Stimulated activated CD4-positive, alpha-beta T cell treated with anti-CD3 and anti-CD28 coated beads, Interleukin-4, amount 100 ng/mL, for 4 hours (primary cell): ENCODE measurements at regions not wholly inside any gene's neighbourhood (a gene's known extent, or its start where the extent isn't known, plus 50 kb on each side); places are given as distances from the start of the nearest gene placed in this dataset.
"Not testable (repeated sequence)": the region's sequence is repeated elsewhere in the genome, so short reads cannot be mapped to it uniquely, and the experiment has no call there.

Experiments used
- DNase-seq, 2 experiments: peaks; one replicate each; pipeline ENCODE4 v3.0.0-alpha.2; 2020

DNA sequence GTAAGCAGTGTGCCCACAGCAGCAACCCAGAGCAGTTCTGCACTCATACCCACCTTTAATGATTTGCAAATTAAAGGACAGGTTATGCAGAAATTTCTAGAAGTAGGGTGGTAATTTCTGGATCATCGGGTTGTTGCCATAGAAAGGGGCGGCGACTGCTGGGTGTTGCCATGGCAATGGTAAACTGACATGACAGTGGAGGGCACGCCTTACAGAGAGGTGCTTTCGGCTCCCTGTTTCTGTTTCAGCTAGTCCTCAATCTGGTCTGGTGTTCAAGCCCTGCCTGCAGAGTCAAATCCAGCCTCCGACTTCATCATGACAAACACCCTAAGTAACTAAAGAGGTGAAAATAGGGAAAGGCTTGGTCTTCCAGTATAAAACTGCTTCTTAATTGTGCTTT lies 667.7 kb downstream of the SOCS6 start:
- DNase-seq: no peak

DNA sequence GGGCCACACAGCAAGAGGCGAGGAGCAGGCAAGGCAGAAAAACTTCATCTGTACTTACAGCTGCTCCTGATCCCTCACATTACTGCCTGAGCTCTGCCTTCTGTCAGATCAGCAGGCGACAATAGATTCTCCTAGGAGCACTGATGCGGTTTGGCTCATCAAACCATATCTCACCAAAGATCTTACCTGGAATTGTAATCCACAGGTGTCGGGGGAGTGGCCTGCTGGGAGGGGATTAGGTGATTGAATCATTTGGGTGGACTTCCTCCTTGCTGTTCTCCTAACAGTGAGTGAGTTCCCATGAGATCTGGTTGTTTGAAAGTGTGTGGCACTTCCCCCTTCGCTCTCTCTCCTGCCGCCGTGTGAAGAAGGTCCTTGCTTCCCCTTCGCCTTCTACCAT lies 647.3 kb downstream of the SOCS6 start:
- no peak for DNase-seq

DNA sequence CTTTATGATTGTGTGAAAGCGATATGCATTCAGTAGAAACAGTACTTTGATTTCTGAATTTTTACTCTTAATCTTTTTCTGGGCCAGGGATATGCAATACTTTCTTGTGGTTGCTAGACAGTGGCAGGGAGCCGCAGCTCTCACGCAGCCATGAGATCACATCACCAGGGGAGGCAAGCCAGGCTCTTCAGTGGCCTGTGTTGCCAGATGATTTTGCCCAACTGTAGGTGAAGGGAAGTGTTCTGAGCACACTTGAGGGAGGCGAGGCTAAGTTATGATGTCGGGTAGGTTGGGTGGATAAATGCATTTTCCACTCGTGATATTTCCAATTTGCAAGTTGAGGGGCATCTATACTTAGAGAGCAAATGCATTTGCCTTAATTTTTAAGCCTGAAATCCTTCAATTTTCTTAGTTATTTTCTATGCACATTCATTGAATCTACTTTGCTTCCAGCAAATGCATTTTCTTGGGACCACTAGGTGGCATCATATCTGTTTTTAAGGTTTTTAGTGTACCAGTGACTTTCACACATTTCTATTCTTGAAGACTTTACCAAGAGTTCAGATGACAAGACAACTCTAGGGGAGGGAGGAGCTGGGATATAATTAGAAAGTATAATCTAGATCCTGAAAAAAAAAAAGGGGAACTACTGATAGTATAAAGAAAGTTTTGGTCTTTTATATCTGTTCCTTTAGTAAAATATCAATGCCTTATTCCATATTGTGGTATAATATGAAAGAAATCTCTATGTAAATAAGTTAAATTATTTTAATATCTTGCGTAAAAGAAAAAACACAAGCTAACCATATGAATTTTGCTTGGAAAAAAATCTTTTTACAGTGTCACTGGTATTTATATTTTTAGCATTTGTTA lies 643.3 kb downstream of the SOCS6 start:
- no peak for DNase-seq

DNA sequence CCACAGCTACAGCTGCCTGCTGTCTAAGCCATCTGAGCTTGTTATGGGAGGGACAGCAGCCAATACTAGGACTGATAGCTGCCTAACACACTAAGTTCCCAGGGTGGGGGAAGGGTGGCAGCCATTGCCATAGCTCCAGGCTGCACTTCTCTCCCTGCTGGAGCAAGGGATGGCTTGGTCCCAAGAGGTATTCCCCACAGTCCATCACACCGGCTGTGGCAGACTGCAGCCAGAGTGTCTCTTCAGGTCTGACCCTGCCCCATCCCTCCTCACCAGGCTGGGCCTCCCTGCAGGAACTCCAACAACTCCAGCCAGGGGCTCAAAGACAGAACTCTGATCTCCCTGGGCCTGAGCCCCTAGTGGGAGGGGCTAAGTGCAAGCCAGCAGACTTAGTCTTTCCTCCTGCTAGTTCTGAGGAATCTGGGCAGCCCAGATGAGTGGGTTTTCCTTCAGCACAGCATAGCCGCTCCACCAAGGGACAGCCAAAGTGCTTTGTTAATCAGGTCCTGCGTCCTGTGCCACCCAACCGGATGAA lies 632.1 kb downstream of the SOCS6 start:
- no peak for DNase-seq

DNA sequence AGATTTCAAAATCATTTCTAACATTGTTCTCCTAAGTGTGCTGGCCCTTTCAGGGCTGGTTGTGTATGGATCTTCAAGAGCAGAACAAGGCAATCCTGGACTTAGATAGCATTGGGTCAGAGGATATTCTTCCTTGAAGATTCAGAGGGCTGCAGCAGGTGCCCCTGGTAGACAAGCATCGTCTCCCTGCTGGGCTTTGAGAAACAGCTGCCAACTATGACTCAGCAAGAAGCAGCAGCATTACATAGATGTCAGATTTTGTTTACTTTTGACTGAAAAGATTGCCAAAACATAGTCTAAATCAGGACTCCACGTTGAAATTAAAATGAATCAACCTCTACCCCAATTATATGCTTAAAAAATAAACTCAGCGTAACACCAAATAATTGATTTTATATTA lies 618.8 kb downstream of the SOCS6 start:
- no peak for DNase-seq

DNA sequence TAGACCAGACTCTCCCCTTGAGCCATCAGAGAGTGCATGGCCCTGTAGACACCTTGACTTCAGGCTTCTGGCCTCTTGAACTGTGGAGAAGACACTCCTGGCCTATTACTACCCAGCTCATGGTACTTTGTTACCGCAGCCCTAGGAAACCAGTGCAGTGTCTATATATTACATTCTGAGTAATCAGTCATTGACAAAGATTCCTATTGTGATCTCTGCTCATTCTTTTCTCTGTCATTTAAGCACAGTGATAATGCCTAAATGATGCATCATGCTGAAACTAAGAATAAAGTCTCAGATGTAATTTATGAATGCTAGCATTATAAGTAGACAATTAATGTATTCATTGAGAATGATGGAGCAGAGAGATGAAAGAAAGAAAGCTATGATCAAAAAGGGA lies 603.5 kb downstream of the SOCS6 start:
- DNase-seq: no peak

DNA sequence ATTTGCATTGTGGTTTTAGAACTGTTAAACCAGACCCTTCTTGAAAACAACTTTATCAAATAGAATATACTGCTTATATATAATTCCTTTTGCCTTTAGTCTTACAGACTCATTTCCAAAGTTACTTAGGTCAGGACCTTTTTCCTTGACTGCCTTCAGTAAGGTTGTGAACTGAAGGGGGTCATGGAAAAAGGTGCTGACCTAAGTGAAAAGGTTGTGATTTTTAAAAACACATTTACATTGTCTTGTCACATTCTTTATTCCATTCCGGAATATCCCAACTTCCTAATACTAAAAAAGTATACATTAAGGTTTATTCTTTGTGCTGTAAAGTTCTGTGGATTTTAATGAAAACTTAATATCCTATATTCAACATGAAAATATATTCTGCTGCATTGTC lies 581.4 kb downstream of the SOCS6 start:
- no peak for DNase-seq

DNA sequence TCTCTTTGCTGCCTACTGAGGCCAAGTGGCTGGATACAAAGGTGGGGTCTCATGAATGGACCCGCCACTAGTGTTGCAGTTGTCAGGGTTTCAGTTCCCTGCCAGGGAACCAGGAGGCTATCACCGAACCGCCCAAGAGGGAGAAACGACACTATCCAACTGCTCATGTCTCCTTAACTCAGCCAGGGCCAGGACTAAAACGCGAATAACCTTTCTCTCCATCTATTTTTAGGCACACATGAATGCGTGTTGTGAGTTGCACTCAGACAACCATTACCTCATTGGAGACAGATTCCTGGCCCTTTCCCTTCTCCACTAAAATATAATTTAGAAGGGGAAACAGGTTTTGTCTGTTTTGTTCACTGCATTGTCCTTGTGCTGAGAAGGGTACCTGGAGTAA lies 559.5 kb downstream of the SOCS6 start:
- no peak for DNase-seq

DNA sequence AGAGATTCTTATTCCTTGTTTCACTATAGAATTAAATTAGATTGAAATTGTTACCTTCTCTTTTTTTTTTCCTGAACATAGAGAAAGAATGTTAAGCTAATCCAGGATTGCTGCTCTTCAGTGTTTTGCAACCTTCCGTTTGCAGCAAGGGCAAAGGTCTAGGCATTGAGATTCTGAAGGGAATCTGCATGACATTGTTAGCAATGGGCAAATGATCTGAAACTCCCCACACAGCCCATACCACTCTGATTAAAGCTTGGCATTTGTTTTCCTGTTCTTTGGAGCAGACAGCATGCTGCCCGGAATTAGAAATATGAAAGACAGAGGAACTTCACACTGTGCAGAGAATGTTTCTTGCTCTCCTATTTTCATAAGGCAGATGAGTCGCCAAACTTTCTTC lies 551.8 kb downstream of the SOCS6 start:
- DNase-seq: no peak

DNA sequence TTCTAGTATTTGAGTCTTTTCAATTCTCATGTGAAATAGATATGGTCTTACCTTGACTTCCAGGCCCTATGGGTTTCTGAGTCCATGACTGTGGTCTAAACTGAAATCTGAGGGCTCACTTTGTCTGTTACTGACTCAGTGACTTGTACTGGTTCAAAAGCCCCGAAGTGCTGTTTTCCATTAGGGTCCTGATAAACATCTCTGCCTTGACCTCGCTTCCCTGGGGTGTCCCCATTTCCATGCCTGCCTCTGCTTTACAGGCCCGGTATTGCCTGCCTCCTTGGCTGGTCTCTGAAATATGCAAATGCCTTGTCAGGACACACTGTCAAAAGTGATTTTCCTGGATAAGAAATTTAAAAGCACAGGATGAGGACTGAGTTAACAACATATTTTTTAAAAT lies 538.8 kb downstream of the SOCS6 start:
- DNase-seq: no peak

DNA sequence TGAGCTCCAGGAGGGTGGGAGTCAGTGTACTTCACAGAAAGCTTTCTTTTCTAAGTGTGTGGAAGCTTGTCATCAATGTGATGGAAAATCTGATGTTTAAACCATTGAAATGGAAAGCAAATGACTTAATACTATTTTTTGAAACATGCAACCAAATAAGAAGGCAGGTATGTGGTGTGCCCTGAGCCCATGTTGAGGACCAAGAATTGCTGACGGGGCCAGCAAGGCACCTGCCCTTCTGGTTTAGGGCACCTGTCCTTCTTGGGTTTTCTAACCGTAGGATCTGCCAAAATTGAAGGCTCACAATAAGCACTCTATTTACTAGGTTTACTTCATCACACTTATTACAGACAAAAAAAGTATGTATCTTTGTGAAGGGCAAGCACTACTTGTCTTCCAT lies 537.7 kb downstream of the SOCS6 start:
- no peak for DNase-seq

DNA sequence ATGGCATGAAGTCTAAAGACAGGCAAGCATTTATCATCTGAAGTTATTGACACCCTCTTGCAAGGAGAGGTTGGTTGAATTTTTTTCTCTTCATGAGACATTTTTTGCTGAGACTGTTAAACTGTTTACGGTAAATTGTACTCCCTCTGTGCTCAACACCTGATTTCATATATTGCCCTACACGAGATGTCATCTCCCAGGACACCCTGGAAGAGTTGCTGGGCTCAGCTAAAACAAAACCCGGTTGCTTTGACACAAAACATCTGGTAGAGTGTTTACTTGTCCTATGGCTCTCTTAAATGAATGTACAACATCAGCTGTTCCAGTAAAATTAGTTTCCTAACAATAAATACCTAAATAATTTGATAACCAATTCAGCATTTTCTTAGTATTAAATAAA lies 533.8 kb downstream of the SOCS6 start:
- no peak for DNase-seq

DNA sequence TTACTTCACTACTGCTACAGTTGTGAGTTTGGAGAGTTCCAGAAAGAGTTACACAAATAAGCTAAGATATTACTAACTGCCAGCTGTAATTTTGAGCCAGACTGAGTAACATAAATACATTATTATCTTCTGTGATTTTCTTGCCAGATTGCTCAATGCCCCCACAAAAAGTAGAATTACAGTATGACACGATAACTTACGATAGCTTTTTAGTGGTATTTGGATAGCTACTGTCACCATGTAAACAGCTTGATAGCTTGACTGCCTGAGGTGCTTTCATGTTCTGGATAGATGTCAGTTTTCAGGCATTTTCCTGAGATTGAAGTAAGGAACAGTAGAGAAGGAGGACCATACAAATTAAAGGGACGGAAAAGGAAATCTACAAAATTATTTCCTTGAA lies 533.3 kb downstream of the SOCS6 start:
- no peak for DNase-seq

DNA sequence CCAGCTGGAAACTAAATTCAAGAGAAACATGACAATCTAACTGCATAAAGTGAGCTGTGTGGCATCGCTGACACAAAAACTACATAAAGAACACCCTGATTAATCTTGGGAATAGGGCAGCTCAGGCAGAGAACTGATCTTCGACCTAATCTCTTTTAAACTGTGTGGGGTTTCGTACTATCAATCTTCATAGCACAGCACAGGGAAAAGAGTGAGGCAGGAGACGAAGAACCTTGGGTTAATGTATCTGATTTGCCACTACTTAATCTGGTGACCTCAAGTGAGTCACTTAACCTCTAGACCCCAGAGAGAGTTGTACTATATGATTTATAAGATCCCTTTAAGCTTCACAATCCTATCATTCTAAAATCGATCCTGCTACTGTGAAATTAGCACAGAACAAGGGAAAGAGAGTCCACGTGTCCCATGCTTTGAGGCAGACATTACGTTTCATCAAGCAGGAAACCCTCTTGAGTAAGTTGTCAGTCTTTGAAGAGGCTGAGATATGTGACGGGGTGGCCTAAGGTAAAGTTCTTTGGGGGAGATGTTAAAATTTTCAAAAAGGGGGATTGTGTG lies 519.7 kb downstream of the SOCS6 start:
- no peak for DNase-seq

DNA sequence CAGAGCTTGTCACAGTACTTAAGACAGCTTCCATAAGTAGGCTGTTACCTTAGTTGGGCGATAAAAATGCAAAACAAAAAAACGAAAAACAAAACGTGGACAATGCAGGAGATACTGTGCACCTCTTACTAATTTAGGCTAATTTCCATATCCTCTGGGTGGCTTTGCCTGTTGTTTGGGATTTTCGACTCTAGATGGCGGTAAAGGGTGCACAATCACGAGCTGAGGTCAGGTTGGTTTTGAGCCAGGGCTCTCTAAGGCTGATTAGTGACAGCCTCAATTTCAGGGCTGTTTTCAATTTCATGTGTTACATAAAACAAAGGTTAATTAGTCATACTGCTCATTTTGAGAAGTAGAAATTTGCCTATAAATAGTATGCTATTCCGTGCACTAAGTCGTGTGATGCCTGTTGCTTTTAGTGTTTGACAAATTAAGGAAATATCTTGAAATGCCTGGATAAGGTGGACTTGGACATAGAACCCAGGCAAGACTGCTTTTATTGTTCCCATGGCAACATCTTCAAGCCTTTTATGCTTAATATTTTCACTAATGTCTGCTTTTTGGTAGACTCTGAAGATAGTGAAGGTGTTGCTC lies 493.1 kb downstream of the SOCS6 start:
- DNase-seq: peak; percentile 43 to 46

DNA sequence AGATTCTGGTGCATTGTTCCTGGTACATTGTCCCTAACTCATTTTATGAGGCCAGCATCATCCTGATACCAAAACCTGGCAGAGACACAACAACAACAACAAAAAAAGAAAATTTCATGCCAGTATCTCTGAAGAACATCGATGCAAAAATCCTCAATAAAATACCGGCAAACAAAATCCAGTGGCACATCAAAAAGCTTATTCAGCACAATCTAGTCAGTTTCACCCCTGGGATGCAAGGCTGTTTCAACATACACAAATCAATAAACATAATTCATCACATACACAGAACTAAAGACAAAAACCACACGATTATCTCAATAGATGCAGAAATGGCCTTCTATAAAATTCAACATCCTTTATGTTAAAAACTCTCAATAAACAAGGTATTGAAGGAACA lies 477.4 kb downstream of the SOCS6 start:
- DNase-seq: not testable (repeated sequence)

DNA sequence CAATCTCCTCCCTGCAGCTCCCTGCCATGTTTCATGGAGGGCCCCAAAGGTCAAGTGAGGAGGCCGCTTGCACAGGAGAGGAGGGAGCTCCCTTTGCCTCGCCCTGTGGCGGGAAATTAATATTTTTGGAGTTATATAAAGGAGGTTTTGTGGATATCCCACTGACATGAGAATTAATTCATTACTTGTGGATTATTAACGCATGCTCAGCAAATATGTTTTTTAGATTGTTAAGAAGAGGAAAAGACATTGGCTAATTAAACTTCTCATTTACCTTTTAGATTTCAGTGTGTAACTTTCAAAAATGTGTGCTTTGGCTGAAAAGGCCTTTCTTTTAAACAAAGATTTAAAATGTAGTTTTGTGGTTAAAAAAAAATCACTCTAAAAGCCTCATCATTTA lies 474.0 kb downstream of the SOCS6 start:
- no peak for DNase-seq

DNA sequence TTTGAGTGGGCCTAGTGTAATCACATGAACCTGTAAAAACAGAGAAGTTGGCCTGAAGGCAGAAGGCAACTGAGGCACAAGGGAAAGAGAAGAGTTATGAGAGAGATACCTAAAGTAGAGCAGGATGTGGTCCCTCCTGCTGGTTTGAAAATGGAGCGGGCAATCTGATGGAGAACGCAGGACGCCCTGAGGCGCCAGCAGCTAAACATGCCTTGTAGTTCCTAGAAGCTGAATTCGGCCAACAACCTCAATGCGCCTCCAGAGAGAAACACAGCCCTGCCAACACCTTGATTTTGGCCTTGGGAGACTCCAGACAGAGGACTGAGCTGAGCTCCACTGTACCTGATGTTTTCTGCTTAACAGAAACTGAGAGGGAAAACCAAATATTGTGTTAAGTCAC lies 469.9 kb downstream of the SOCS6 start:
- DNase-seq: no peak

DNA sequence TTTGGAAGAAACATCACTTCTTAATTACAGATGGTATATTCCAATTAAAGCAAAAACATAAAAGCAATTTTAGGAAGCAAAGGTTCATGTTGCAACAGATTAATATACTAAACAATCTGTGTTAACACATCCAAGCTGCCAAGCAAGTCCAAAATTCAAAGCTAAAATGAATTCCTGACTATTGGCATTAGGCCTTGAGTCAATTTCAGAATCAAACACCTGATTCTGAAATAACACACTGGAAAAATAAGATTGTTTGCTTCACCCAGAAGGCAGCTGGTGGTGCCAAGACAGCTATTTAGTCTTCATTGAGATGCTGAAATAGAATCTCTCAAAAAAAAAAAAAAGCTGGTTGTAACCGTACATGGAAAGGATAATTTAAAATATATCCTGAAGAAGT lies 465.6 kb downstream of the SOCS6 start:
- DNase-seq: no peak

DNA sequence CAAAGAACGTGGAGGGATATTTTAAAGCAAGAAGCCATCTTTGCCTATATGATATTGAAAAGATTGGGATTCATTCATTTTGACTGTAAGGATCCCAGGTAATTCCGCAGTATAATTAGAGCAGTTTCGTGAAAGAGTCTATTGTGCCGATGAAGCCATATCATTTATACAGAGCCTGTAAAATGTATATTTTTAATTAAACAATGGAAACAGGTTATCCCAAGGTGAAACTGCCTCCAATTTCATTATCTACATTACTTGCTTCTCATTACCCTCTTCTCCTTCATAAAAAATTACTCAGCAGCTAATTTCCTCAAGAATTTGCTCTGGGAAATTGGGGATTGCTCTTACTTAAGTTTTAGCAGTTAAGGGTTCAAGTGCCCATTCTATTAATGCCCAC lies 444.1 kb downstream of the SOCS6 start:
- no peak for DNase-seq

DNA sequence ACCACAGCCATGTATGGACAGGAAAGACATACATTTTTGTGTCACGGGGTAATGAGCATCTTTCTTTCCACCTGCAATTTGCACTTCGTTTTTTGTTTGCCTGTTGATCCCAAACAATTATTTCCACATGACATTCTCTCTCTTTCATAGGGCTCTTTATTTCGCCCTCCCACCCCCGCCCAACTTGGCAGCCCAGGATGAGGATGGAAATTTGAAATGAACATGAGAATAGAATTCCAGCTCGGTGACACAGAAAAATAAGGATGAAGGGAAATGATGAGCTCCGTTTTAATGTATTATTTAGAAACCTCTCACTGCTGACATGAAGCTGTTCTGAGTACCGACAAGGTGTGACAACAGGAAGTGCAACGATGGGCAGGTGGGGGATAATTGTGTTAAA lies 443.3 kb downstream of the SOCS6 start:
- DNase-seq: no peak

DNA sequence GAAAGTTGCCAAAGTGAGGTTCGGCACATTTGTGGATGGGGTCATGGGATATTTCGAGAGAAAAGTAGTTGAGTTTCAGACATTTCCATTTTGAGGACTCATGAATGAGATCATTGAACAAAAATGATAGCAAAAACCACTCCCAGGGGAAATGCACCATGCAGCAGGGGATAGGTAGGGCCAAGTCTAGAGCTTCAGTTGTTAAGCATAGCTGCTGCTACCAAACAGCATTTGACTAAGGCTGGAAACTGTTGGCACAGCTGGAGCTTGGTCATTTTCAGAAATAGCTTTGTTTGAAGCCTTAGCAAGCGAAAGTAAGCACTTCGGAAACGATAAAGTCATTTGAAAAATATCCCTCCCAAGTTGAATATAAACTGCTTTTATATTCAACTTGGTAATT lies 431.8 kb downstream of the SOCS6 start:
- DNase-seq: no peak

DNA sequence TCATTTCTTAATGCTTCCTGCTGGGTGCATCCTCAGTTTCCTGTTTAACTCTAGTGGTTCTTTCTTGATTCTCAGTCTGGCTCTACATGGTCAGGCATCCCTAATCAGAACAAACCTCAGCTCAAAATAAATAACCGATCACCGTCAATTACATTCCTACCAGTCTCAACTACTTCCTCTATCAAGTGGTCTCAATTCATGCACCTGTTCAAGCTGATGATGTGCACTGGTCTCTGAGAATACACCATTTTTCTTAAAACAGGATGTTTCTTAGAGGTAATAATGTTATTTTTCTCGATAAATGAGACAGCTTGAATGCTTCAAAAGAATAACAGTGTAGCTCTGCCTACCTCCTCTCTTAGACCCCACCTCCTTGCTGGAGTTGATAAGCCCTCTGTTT lies 420.9 kb downstream of the SOCS6 start:
- DNase-seq: no peak

DNA sequence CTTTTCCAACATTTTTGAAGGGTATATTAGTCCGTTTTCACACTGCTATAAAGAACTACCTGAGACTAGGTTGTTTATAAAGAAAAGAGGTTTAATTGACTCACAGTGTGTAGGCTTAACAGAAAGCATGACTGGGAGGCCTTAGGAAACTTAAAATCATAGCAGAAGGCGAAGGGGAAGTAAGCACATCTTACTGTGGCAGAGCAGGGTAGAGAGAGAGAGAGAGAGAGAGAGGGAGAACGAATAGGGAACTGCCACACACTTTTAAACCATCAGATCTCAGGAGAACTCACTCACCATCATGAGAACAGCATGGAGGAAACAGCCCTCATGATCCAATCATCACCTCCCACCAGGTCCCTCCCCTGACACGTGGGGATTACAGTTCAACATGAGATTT lies 420.3 kb downstream of the SOCS6 start:
- no peak for DNase-seq
